Testis (tissue), 2 donors: ENCODE measurements at regions not wholly inside any gene's neighbourhood (a gene's known extent, or its start where the extent isn't known, plus 50 kb on each side); places are given as distances from the start of the nearest gene placed in this dataset.

ENCODE experiments used
- DNase-seq: peaks from one replicate; pipeline ENCODE4 v3.0.0-alpha.2; 2019
- H3K27ac ChIP-seq, 2 donors: fragments of 200-600 bp; sonication (generic); one replicate each; pipeline ENCODE4 v1.5.1; 2019
- H3K27me3 ChIP-seq: fragments of 200-600 bp; sonication (generic); one replicate; pipeline ENCODE4 v1.5.1; 2019
- H3K36me3 ChIP-seq: fragments of 200-600 bp; sonication (generic); one replicate; pipeline ENCODE4 v1.5.1; 2017; ENCODE audit warnings: low read depth; ENCODE audit errors: missing control alignments
- H3K4me1 ChIP-seq: fragments of 200-600 bp; sonication (generic); one replicate; pipeline ENCODE4 v1.5.1; 2019
- H3K4me3 ChIP-seq, 2 donors: fragments of 200-600 bp; sonication (generic); one replicate each; pipeline ENCODE4 v1.5.1; 2017 to 2019
- H3K9me3 ChIP-seq: fragments of 200-600 bp; sonication (generic); one replicate; pipeline ENCODE4 v1.5.1; 2017
- POLR2A ChIP-seq: fragments of 450-650 bp; IDR thresholded peaks from one replicate; pipeline ENCODE4 v1.6.1; 2017; ENCODE audit warnings: antibody characterized with exemption, mild to moderate bottlenecking, moderate library complexity
- WGBS, 2 donors: methylation state at CpG; one replicate each; pipeline ENCODE4 v1.1.5; 2018; 5-methylcytosine and 5-hydroxymethylcytosine counted together
- intact Hi-C: fragments of 100-400 bp; cut with DNase I; formaldehyde crosslinking; loops from one replicate; pipeline ENCODE4 v1.15.1; 2023; ENCODE audit warnings: low total_unique reads
- TF ChIP-seq, protein P1 (sequence below), 3 experiments: fragments of 450-650 bp in 2 of 3; fragments of 200-600 bp in 1 of 3; sonication (generic) in 1 of 3; IDR thresholded peaks; one replicate each; pipeline ENCODE4 v1.5.1; 2016 to 2019; ENCODE audit warnings: antibody characterized with exemption in 3 of 3, mild to moderate bottlenecking in 2 of 3, moderate library complexity in 1 of 3

DNA sequence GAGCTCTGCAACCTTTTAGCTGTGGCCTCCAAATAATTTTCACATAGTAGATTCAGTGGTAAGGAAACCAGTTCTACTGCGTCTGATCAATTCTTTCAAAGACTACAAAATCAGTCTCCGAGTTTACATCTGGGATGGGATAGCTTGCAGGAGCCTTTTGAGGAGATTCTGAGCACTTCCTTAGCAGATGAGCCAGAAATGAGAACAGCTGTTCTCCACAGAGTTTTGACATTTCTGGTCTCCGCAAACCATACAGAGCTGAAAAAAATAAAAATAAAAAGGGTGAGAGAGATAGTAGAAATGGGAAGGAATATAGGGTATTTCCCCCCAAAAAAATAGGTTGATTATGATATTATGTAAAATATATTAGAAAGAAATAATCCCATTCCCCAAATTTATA, 119.3 kb downstream of the LYPLAL1 start:
- TF ChIP-seq, protein P1, sequence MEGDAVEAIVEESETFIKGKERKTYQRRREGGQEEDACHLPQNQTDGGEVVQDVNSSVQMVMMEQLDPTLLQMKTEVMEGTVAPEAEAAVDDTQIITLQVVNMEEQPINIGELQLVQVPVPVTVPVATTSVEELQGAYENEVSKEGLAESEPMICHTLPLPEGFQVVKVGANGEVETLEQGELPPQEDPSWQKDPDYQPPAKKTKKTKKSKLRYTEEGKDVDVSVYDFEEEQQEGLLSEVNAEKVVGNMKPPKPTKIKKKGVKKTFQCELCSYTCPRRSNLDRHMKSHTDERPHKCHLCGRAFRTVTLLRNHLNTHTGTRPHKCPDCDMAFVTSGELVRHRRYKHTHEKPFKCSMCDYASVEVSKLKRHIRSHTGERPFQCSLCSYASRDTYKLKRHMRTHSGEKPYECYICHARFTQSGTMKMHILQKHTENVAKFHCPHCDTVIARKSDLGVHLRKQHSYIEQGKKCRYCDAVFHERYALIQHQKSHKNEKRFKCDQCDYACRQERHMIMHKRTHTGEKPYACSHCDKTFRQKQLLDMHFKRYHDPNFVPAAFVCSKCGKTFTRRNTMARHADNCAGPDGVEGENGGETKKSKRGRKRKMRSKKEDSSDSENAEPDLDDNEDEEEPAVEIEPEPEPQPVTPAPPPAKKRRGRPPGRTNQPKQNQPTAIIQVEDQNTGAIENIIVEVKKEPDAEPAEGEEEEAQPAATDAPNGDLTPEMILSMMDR (IDR thresholded peaks at IDR 0.05): no peak
- TF ChIP-seq POLR2A: no peak
- intact Hi-C loops: no loop called here
- no peak overlapping the region for H3K4me3 ChIP-seq
- no peaks in the 10 kb centered on the region for H3K4me1 ChIP-seq
- no peaks in the 10 kb centered on the region for H3K27me3 ChIP-seq
- DNase-seq: no peak
- 75 to 78% methylated on average over 3 of the region's 3 CpGs for WGBS, 2 donors
- no peak overlapping the region for H3K27ac ChIP-seq
- H3K9me3 ChIP-seq: no peaks in the 10 kb centered on the region
- H3K36me3 ChIP-seq: no peaks in the 10 kb centered on the region

DNA sequence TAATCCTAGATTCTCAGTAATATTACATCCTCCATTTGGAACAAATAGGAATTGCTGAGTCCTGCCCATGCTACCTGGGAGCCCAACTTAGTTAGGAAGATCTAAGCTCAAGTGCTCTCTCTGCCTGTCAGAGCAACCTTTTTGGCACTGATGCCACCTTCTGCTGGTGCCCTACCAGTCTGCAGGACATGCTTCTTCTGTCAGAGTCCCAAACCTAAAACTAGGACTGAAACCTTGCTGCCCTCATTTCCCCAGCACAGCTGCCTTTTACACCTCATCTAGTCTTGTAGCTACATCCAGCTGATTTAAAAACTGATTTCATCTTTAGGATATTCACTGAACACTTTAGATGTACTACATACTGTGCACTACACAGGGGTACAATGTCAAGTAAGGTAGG, 118.7 kb downstream of the LYPLAL1 start:
- Histone ChIP-seq H3K27me3 (no peaks in the 10 kb centered on the region), H3K9me3 (no peaks in the 10 kb centered on the region), H3K4me3 (no peak overlapping the region), H3K36me3 (no peaks in the 10 kb centered on the region), H3K27ac (no peak overlapping the region), H3K4me1 (no peaks in the 10 kb centered on the region)
- no peak for TF ChIP-seq POLR2A
- TF ChIP-seq, protein P1 (IDR thresholded peaks at IDR 0.05): no peak
- no peak for DNase-seq
- intact Hi-C loops: no loop called here

DNA sequence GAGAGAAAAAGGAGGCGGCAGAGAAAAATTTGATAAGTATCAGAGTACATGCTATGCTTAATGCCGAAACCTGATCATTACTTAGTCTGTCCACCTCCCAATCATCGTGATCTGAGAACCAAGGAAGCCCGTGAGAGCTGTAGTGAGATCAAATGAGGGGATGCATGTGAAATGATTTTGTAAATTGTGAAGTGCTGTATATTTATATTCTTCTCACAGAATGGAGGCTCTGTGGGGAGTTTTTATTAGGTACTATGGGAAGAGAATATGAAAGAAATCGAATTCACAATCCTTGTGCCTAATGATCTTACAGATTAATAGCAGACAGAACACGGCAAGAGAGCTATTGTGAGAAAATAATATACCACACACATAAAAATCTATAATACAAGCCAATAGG, 115.5 kb downstream of the LYPLAL1 start:
- no peaks in the 10 kb centered on the region for H3K9me3 ChIP-seq
- no peaks in the 10 kb centered on the region for H3K4me1 ChIP-seq
- H3K27ac ChIP-seq: no peak overlapping the region
- H3K36me3 ChIP-seq: no peaks in the 10 kb centered on the region
- no peak for DNase-seq
- intact Hi-C loops: no loop called here
- no peak for TF ChIP-seq POLR2A
- TF ChIP-seq, protein P1 (IDR thresholded peaks at IDR 0.05): no peak
- H3K27me3 ChIP-seq: no peaks in the 10 kb centered on the region
- WGBS, 2 donors: 77 to 81% methylated on average over 6 of the region's 6 CpGs
- H3K4me3 ChIP-seq: no peak overlapping the region

DNA sequence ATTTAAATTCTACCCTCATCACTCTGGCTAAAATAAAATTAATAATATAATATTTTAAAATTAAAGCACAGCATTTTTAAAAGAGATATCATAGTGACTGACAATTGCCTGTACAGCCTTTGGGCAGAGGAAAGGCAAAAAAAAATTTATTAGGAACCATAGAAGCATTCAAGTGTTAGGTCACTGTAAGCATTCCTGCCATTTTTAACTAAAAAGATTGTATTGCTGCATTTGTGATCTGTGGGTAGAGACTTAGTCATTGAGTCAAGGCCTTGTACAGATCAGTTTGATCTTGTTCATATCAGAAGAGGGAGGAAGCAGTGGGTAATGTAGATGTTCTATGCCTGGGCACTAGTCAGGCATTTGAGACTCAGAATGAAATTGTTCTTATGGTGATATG, 109.9 kb downstream of the LYPLAL1 start:
- Histone ChIP-seq H3K27me3 (no peaks in the 10 kb centered on the region), H3K9me3 (no peaks in the 10 kb centered on the region), H3K4me1 (no peaks in the 10 kb centered on the region), H3K36me3 (no peaks in the 10 kb centered on the region), H3K27ac (no peak overlapping the region), H3K4me3 (no peak overlapping the region)
- no peak for DNase-seq
- TF ChIP-seq, protein P1 (IDR thresholded peaks at IDR 0.05): no peak
- no peak for TF ChIP-seq POLR2A
- intact Hi-C loops: no loop called here

DNA sequence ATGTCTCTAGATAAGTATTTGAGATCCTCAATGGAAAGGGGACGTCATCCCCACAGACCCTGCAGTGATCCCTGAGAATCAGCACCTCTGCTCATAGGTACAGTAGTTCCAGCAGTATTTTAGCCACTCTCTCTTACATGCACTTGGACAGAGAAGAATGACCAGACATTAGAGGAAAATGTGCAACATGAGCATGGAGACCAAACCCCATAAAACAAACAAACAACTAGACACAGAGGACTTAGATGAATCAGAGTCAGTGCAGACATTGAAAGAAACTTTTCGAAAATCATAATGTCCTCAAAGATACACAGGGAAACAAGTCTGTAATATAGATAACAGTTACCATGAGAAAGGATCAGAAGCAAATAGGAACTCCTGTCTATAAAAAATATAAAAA, 108.2 kb downstream of the LYPLAL1 start:
- no peaks in the 10 kb centered on the region for H3K36me3 ChIP-seq
- intact Hi-C loops: no loop called here
- TF ChIP-seq, protein P1 (IDR thresholded peaks at IDR 0.05): no peak
- no peak for TF ChIP-seq POLR2A
- H3K9me3 ChIP-seq: no peaks in the 10 kb centered on the region
- no peak overlapping the region for H3K4me3 ChIP-seq
- H3K27me3 ChIP-seq: no peaks in the 10 kb centered on the region
- 91 to 94% methylated on average over 2 of the region's 2 CpGs for WGBS, 2 donors
- no peaks in the 10 kb centered on the region for H3K4me1 ChIP-seq
- H3K27ac ChIP-seq: no peak overlapping the region
- no peak for DNase-seq
